NCI-H774 (cell line): ENCODE measurements at regions not wholly inside any gene's neighbourhood (a gene's known extent, or its start where the extent isn't known, plus 50 kb on each side); places are given as distances from the start of the nearest gene placed in this dataset.
"Not testable (repeated sequence)": the region's sequence is repeated elsewhere in the genome, so short reads cannot be mapped to it uniquely, and the experiment has no call there.

ENCODE experiments used
- DNase-seq: peaks from one replicate; lab custom pipeline; 2025; lab: John Stamatoyannopoulos, UW

DNA sequence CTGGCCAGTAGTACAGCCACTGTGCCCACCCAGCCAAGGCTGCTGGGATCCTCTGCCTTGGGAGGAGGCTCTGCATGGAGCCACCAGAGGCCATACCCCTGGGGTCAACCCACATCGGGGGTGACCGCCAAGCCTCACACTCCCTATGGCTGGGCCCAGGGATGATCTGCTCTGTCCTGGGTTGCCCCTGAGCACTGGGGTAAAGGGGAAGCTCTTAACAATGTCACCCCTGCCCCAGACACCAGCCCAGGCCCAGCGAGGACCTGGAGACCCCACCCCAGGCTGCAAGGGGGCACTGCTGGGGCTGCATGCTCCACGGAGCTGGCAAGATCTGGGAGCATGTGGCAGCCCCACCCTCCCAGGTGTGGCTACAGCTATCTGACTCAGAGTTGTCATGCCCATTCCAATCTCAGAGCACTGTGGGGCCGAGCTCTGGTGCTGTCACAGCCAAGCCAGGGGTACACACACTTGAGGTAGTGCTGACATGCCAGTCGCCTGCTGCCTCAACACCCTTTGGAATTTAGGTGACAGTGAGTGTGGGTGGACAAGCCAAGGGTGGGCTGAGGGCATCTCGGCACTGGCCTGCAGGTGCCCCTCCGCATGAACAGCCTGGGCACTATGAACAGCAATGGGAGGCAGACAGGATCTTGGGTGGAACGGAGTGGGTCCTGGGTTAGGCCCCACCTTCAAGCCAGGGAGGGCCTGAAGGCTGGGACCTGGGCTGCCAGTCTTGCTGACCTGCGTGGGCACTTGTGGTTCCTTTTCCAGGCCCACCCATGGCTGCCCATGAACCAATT, 427.7 kb downstream of the LRRIQ3 start:
- no peak for DNase-seq

DNA sequence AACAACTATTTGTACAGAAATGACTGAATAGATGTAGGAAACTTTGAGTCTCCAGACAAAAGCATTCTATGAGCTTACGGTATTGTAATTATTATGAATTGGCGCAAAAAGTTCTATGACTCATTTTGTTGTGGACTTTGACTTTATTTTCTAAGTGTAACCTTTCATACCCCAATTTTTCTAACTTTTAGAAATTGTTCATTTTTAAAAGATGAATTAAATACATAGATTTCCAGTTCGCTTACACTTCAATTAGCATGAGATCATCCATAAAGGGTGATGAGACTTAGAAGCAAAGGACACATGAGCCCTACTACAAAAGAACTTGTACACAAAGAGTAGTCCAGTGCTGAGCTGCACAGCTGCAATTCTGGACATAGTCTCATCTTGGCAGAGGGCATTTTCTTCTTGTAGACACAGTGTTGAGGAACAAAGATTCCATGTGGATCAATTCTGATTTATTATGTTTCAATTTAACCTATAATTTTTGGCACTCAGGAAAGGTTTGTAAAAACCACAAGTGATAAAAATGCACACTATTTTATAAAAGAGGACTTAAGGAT, 431.1 kb downstream of the LRRIQ3 start:
- DNase-seq, result no peak

DNA sequence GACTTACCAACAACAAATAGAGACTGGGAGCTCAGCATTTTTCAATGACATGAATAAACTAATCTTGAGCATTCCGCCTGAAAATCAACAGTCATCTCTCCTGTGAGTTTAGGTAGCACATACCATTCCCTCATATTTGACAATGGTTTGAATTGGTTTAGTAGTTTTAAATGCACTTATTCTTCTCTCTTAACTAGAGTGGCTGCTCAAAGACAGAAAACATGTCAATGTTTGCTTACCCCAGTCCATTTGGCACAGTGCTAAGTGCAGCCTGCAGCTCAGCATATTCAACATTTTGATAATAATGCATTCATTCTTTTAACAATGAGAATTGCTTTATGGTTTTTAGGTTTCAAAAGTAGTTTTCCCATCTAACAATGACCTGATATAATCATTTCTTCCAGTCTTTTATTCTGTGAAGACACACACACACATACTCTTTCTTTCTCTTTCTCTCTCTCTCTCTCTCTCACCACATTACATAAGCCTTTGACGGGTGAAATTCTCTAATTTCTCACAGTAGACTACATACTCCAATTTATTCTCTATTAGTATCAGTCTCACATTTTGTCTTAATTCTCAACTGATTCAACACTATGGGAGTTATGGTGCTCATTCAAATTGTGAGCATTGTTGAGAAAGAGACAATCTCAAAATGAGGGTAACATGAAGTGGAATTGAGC, 432.3 kb downstream of the LRRIQ3 start:
- peak; percentile 44 for DNase-seq

DNA sequence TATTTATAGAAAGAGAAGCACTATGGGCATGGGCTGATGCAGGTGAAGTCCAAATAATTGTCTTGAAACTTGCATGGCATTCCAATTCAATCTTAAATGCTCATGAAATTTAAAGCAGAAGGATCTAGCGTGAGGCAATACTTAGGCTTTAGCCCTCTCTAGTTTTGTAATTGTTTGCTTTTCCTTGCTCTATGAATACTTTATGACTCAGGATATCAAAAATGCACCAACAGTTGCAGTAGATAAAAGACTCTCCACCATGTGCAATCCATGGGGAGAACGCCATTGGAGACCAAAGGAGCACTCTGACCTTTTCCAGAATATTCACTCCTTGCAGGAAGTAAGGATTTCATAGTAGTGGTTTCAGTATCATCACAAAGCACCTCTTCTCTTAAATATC, 436.4 kb downstream of the LRRIQ3 start:
- no peak for DNase-seq

- no peak for DNase-seq
These were observed 439.0 kb downstream of the LRRIQ3 start for GRCh38 chr1:73759011-73759410.

DNA sequence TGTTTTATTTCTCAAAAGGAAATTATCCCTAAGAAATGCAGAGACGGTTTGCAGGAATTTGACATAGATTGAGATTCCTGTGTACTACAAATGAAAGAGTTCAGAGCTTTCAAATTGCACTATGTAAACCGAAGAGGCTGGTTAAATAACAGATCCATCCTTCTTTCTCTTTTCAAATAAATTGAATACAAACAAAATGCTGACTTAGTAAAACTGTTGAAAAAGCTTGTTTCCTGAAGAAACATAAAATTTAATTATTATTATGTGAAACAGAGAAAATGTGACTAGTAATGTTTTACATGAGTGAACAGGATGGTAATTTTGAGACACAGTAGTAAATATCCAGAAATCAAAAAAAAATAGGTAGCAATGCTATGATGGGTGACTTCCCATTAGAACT, 441.2 kb downstream of the LRRIQ3 start:
- DNase-seq, result no peak

GRCh38 chr1:73755649-73756048, 442.3 kb downstream of the LRRIQ3 start:
- no peak for DNase-seq

DNA sequence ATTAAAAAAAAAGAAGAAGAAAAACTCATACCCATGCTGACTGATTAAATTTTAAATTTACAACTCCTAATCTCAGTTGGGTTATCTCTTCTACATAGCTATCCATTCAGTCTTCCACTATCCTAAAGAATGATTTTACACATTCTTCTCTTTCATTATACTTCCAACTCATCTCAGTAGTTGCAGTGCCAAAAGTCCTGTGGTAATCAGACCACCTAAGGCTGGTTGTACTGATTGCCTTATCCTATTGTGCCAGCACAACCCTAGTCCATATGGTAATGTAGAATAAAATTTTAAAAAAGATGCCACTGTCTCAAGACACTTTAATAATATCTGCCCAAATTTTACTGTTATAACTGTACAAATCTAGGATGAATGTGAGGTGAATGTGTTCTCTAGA, 448.0 kb downstream of the LRRIQ3 start:
- no peak for DNase-seq

- DNase-seq, result no peak
These were observed 453.0 kb downstream of the LRRIQ3 start for GRCh38 chr1:73744985-73745384.

GRCh38 chr1:73736125-73736524, 461.9 kb downstream of the LRRIQ3 start:
- no peak for DNase-seq

- no peak for DNase-seq
These were observed 470.9 kb downstream of the LRRIQ3 start for GRCh38 chr1:73727036-73727435.

GRCh38 chr1:73722055-73722454, 475.9 kb downstream of the LRRIQ3 start:
- DNase-seq, result no peak

GRCh38 chr1:73717976-73718375, 480.0 kb downstream of the LRRIQ3 start:
- no peak for DNase-seq

GRCh38 chr1:73711089-73711488, 486.9 kb downstream of the LRRIQ3 start:
- DNase-seq, result no peak

- no peak for DNase-seq
These were observed 496.1 kb downstream of the LRRIQ3 start for GRCh38 chr1:73701826-73702225.

DNA sequence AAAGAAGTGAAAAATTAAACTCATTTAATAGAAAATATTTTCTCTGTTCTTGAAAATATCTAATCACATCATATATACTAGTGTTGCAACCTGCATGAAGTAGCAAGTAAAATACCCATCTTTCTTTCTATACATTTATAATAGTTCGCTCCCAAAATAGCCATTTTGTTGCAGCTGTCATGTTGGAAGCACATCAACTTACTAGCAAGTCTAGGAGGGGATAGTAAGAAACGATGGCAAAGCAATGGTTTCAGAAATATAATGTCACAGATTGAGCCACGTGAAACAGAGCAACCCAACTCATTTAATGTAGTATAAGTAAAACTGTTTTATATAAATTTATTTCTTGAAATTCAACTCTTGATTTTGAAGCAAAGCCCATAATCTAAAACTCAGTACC, 521.8 kb downstream of the LRRIQ3 start:
- no peak for DNase-seq

- DNase-seq, result peak; percentile 2
These were observed 522.9 kb downstream of the LRRIQ3 start for GRCh38 chr1:73674945-73675561.

GRCh38 chr1:73673971-73674370, 524.0 kb downstream of the LRRIQ3 start:
- DNase-seq, result no peak

- no peak for DNase-seq
These were observed 526.4 kb downstream of the LRRIQ3 start for GRCh38 chr1:73671530-73671929.

DNA sequence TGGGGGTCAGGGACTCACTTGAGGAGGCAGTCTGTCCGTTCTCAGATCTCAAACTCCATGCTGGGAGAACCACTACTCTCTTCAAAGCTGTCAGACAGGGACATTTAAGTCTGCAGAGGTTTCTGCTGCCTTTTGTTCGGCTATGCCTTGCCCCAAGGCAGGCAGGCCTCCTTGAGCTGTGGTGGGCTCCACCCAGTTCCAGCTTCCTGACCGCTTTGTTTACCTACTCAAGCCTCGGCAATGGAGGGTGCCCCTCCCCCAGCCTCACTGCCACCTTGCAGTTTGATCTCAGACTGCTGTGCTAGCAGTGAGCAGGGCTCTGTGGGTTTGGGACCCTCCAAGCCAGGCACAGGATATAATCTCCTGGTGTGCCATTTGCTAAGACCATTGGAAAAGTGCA, 530.0 kb downstream of the LRRIQ3 start:
- not testable (repeated sequence) for DNase-seq

DNA sequence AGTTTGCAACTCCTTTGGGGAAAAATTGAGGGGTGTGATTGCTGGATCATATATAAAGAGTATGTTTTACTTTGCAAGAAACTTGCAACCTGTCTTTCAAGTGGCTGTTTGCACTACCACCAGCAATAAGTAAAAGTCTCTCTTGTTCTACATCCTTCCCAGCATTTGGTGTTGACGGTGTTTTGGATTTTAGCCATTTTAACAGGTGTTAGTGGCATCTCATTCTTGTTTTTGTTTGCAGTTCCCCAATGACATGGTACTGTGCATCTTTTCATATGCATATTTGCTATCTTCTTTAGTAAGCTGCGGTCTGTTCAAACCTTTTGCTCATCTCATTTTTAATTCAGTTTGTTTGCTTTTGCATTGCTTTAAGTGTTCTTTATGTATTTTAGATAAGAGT, 535.5 kb downstream of the LRRIQ3 start:
- DNase-seq, result no peak

GRCh38 chr1:73659136-73659535, 538.8 kb downstream of the LRRIQ3 start:
- peak; percentile 51 for DNase-seq

- DNase-seq, result no peak
These were observed 543.3 kb downstream of the LRRIQ3 start for GRCh38 chr1:73654714-73655113.
